HG02943 (cell line): ENCODE measurements at regions not wholly inside any gene's neighbourhood (a gene's known extent, or its start where the extent isn't known, plus 50 kb on each side); places are given as distances from the start of the nearest gene placed in this dataset.
A peak's percentile ranks its signal among the peaks of the same experiment; 100 is the strongest.

Experiments used
- ATAC-seq: cut with Tn5 transposase; IDR thresholded peaks from one replicate; pipeline ENCODE4 v1.9.1; 2021; ENCODE audit warnings: mild to moderate bottlenecking, low read depth, moderate library complexity; ENCODE audit not compliant: unreplicated experiment

- ATAC-seq, result no peak
Measured at GRCh38 chr5:167712986-167713585, 578.4 kb upstream of the WWC1 start.

- ATAC-seq, result no peak
Measured at GRCh38 chr5:167713896-167714295, 577.5 kb upstream of the WWC1 start.

DNA sequence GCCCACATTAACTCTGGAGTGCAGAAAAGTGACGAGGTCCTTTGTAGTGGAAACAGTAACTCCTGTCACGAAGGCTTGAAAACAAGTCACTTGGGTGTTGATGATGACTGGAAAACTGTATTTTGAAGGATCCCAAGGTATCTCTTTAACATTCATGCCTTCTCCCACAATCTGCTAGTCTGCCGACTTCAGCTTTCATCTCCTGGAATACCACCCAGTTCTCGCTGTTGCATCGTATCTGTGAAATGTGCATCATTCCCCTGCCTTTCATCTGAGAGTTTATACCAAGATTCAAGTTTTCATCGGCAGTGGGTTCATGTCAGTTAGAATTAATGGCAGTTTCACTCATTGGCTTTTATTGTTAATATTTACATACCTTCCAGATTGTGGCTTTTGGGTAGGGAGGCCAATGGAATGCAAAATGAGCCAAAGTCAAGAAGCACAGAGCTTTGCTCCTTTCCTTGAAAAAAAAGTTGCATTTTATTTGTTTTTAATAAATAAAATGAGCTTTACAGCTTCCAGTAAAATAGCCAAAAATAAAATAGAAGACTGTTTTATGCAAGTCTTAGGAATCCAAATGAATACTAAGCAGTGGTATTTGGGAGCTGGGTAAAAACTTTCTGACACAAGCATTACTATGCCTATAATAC, 575.2 kb upstream of the WWC1 start:
- no peak for ATAC-seq

- no peak for ATAC-seq
Measured at GRCh38 chr5:167720259-167720658, 571.2 kb upstream of the WWC1 start.

DNA sequence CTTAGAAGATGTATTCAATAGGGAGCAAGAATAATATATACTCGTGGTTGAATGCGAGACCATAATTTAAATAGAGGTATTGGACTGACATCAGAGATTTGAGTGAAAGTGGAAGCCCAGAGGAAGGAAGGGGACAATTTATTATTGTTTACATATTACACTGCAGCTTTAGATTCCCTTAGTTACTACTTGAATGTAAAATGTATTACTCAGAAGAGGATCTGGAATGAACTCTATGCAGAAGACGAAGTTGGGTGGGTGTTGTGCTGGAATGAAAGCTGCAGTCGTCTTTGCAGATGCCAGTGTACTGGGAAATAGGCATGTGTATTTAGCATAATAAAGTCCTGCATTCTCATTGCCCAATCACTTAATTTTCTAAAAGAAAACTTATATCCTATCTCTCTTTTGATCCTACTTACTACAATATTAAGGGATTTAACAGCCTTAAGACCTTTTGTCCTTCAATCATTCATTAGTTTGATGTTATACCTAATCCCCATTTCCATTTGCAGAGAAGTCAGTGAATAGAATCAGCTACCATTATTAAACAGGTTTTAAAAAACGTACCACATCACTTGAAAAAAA, 570.7 kb upstream of the WWC1 start:
- ATAC-seq, result no peak

DNA sequence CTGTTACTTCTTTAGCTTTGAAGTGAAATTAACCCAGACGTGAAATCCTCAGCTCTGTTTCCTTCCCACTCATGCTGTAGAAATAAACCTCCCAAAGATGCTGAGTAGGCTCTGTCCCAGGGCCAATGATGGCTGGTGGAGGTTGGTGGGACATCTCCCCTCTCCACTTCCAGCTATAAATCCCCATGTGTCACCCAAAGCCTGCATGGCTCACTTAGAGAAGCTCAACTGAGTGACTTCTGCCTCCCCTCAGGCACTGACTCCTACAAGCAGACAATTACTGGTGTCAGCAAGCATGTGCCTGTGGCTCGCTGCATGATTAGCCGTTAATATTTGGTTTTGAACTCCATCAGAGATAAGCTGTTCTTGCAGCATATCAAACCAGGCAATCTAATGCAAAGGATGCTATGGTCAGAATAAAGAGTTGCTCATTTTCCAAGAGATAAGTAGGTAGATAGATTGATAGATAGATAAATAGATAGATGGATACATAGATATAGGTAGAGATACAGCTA, 569.5 kb upstream of the WWC1 start:
- no peak for ATAC-seq

DNA sequence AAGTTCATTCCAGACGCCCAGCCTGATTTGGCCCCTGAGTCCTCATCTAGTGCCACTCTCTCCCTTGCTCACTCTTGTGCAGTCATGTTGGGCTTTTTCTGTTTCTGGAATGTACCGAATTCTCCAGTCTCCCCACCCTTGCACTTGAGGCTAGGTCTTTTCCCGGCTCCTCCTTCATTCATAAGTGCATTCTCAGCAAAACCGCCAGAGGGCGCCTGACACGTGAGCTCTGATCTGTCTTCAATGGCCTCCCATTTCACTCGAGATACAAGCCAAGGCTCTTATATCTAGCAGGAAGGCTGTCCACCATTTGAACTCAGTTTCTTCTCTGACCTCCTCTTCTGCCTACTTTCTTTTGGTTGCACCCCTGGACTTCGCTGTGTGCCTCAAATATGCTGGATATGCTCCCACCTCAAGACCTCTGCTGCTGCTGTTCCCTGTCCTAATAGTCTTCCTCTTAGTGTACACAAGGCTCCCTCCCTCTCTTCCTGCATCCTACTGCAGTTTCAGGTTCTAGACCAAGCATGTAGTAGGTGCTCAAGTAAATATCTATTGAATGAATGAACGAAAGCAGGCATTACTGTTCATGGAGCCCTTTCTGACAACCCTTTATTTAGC, 568.1 kb upstream of the WWC1 start:
- peak; percentile 96 for ATAC-seq

DNA sequence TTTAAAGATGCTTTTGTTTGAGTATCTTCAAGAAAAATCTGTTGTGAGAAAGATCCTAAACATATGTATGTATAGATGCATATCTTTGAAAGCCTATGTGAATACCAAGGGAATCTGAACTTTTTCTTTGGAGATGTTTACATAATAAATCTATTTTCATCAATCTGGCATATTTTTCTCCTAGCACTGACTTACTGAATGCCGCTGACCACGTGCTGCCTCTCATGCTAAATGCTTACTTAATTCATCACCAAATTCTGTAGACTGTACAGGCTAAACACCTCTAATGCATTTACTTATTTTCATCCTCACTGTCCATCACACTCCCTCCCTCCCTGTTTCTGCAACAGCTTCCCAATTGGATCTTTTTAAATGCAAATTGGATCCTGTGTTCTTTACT, 566.2 kb upstream of the WWC1 start:
- no peak for ATAC-seq

DNA sequence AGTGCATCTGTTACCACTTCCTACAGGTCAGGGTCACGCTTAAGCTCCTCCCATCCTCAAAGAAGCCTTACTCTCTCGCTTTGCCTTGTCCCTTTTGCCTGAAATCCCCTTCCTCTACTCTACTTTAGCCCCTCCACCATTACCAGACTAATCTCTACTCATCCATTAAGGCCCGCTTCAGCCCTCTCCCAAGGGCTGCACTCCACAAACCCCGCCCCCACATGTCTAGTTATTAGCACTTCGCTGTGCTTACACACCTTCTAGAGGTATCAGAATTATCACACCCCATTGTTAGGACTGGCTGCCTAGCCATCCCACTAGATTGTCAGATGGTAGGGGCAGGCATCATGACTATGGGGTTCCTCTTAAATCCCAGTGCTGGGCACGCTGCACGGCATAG, 565.7 kb upstream of the WWC1 start:
- no peak for ATAC-seq

GRCh38 chr5:167726642-167727041, 564.8 kb upstream of the WWC1 start:
- no peak for ATAC-seq

GRCh38 chr5:167730121-167730520, 561.3 kb upstream of the WWC1 start:
- no peak for ATAC-seq

DNA sequence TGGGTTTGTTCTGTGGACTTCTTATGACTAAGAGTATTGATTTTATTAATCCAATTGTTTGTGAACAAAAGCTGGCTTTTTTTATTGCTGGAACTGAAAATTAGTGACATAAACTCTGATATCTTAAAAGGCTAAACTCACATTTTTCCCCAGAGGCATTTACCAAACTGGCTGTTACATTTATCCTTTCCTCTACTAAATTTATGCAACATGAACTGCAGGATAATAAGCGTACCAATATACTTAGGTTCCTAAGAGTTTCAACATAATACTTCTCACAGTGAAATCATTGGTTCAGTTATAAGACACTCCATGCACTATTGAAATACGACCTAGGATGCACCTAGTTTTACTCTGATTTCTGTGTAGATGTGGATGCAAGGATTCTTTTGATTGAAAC, 560.8 kb upstream of the WWC1 start:
- ATAC-seq, result no peak

- no peak for ATAC-seq
Measured at GRCh38 chr5:167731951-167732350, 559.5 kb upstream of the WWC1 start.

- no peak for ATAC-seq
Measured at GRCh38 chr5:167732499-167732898, 558.9 kb upstream of the WWC1 start.

DNA sequence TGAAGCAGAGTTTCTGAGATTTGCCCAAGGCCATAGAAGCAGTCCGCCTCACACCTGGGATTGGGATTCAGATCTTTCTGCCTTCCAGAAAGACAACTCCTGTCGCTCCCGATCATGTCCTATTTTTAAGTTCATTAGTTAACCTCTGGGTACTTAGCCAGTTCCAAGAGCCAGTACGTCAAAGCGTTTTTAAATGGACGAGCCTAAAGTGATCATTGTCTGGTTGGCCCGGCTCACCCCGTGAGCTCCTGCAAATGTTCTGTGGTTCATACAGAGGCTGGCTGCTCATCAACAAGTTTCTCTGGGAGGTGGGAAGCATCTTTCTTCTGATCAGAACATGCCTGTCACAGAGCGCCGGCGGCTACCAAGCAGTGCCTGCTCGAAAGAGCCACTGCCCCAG, 554.5 kb upstream of the WWC1 start:
- ATAC-seq, result no peak

DNA sequence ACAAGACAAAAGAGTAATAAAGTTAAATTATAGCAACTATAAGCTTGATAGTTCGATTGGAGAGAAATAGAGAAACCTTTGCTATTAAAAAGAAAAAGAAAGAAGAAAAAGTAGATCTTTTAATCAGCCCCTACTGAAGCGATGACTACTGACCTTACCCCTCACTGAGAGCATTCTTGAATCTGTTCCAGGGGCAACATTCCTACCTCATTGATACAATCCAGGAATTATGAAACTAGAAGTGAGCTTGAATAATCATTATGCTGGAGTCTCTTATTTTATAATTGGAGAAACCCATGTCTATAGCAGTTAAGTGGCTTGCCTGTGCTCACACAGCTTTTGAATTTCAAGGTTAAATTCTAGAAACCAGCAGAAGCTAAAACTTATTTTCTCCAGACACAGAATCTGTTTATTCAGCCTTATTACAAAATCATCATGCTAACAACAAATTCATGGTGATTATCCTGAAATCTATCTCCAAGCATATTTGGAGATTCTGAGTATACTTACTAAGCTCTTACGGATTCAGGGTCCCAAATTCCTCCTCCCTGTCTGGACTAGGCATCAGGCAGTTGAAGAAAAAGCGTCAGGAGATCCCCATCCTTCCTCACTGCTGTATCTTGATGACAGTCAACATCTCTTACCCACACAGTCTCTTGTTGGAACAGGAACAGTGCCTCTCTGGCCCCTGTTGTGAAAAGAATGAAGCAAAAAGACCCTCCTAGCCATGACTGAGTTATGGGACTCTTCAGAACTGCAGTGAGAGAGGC, 547.6 kb upstream of the WWC1 start:
- ATAC-seq, result no peak

GRCh38 chr5:167745868-167746267, 545.6 kb upstream of the WWC1 start:
- ATAC-seq, result no peak

GRCh38 chr5:167750586-167750985, 540.9 kb upstream of the WWC1 start:
- ATAC-seq, result no peak

DNA sequence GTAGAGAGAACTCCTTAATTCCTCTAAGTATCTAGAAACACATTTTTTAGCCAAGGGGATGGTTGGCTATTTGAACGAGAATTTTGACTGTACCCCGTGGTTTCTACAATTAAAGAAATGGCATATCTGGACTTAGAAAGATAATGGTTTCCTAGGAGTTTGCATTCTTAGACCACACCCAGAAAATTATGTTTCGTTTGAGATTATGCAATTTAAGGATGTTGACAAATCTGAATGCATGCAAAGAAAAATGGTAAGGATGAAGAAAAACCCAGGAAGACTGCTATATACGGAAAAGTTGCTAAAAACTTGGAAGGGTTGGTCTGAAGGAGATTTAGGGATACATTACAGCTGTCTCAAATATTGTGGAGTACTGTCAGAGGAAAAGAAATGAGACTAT, 538.5 kb upstream of the WWC1 start:
- no peak for ATAC-seq

DNA sequence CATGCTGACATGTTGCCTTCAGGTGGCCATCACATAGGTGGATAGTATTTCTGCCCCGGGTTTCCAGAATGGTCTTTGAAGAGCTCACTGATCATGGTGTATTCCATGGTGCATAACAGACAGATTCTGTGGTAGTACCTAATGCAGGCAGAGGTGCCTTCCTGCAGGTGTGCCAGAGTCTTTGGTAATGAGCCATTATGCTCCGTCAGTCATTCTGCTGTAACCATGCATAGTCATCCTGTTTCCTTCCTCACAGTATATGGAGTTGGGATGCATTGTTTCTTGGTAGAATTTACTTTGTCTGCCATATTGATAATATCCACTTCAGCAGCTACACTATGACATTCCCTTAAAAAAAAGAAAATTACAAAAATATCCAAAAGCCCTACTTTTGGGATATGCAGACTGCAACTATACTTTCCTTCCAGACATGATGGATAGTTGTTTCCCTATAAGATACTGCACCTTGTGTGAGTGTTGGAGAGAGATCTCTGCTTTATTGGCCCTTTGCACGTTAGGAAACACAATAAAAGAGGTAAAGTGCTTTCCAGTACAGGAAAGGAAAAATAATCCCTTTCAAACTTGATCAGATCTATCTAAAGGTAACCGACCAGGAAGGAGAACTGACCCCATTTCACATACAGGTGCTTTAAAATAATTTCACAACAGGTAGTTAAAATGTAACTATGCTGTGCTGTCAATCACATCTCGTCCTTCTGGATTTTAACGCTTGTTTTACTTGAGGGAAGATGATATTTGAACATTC, 537.5 kb upstream of the WWC1 start:
- ATAC-seq, result no peak
